ENCODE measurements at regions not wholly inside any gene's neighbourhood (a gene's known extent, or its start where the extent isn't known, plus 50 kb on each side); places are given as distances from the start of the nearest gene placed in this dataset.

DNA sequence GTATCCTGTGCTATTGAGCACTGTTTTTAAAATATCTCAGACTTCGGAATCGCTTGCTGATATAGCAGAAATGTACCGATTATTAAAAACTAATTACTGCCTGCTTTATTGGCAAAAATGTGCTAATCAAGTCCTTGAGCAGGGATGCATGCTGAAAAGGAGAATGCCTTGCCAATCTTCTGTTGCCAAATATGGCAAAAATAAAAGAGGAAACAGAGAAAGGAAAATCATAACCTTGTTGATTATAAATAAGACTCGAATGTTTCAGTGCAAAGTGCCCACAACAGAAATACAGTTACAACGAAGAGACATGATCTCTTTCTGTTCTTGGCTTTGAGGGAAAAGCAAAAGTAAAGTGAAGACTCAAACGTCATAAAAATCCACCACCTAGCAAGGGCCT, 248.5 kb downstream of the TMEM182 start:
- 0 out of 2 replicates have a peak overlapping the region, but pooled peaks have one; percentile 38 for H2AFZ ChIP-seq
- ATAC-seq (no peak), DNase-seq (ENCODE audit: low spot score) (no peak)
- H3K27ac Mint-ChIP-seq, result no peak overlapping the region
- no peaks in the 10 kb centered on the region for H3K4me1 Mint-ChIP-seq
- no peaks in the 10 kb centered on the region for H3K79me2 ChIP-seq (replicated peaks; ENCODE audit: insufficient read depth)
- H3K4me1 ChIP-seq (ENCODE audit: insufficient read depth), result no peaks in the 10 kb centered on the region
- H3K36me3 Mint-ChIP-seq (ENCODE audit: low read depth), result no peaks in the 10 kb centered on the region
- H4K20me1 ChIP-seq (replicated peaks; ENCODE audit: insufficient read depth), result no peaks in the 10 kb centered on the region
- H3K9me2 ChIP-seq (ENCODE audit: insufficient read depth), result peaks cover 4% of the 10 kb centered on the region; the same call in 1 of the 2 replicates
- no peaks in the 10 kb centered on the region for H3K27me3 ChIP-seq (ENCODE audit: insufficient read depth)
- no peak overlapping the region for H3K27ac ChIP-seq (ENCODE audit: low read depth)
- H3K4me2 ChIP-seq, result no peak overlapping the region
- H3F3A ChIP-seq (replicated peaks; ENCODE audit: low read depth), result no peaks in the 10 kb centered on the region
- H3K4me3 Mint-ChIP-seq, result no peak overlapping the region
- TF ChIP-seq EZH2 (IDR thresholded peaks at IDR 0.05; ENCODE audit: low read depth, unreplicated experiment) (no peak), POLR2AphosphoS5 (IDR thresholded peaks at IDR 0.05; ENCODE audit: low read depth) (no peak)
- TF ChIP-seq, protein P1, sequence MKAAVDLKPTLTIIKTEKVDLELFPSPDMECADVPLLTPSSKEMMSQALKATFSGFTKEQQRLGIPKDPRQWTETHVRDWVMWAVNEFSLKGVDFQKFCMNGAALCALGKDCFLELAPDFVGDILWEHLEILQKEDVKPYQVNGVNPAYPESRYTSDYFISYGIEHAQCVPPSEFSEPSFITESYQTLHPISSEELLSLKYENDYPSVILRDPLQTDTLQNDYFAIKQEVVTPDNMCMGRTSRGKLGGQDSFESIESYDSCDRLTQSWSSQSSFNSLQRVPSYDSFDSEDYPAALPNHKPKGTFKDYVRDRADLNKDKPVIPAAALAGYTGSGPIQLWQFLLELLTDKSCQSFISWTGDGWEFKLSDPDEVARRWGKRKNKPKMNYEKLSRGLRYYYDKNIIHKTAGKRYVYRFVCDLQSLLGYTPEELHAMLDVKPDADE (IDR thresholded peaks at IDR 0.05), result no peak
- TF ChIP-seq, protein P2, sequence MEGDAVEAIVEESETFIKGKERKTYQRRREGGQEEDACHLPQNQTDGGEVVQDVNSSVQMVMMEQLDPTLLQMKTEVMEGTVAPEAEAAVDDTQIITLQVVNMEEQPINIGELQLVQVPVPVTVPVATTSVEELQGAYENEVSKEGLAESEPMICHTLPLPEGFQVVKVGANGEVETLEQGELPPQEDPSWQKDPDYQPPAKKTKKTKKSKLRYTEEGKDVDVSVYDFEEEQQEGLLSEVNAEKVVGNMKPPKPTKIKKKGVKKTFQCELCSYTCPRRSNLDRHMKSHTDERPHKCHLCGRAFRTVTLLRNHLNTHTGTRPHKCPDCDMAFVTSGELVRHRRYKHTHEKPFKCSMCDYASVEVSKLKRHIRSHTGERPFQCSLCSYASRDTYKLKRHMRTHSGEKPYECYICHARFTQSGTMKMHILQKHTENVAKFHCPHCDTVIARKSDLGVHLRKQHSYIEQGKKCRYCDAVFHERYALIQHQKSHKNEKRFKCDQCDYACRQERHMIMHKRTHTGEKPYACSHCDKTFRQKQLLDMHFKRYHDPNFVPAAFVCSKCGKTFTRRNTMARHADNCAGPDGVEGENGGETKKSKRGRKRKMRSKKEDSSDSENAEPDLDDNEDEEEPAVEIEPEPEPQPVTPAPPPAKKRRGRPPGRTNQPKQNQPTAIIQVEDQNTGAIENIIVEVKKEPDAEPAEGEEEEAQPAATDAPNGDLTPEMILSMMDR (conservative IDR thresholded peaks at IDR 0.05; ENCODE audit: low read depth in 2 of 2), result no peak
- H3K9me3 Mint-ChIP-seq, result no peaks in the 10 kb centered on the region
- H3K27me3 Mint-ChIP-seq (ENCODE audit: insufficient read depth, low read depth, poor library complexity), result no peaks in the 10 kb centered on the region
- H3K36me3 ChIP-seq (ENCODE audit: insufficient read depth), result no peaks in the 10 kb centered on the region
- no peak overlapping the region for H3K4me3 ChIP-seq

DNA sequence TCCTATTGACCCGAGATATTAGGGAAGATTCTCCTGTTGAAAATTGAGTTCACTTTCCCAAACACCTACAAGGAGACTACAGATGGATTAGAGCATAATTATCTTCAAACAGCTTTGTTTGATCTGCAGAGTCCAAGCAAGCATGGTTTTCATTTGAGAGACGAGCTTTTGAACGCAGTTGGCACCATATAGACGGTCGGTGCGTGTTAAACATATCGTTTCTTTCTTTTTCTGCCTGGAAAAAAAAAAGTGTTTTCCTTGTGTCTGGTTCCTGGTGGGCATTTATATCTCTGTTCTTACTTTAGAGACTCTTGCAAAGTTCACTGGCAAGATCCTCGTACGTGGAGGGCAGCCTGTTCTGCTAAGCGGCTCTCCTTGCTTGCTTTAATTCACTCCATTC, 248.9 kb downstream of the TMEM182 start:
- Mint-ChIP-seq H3K4me1 (no peaks in the 10 kb centered on the region), H3K36me3 (ENCODE audit: low read depth) (no peaks in the 10 kb centered on the region), H3K4me3 (no peak overlapping the region), H3K27me3 (ENCODE audit: insufficient read depth, low read depth, poor library complexity) (no peaks in the 10 kb centered on the region), H3K27ac (no peak overlapping the region), H3K9me3 (no peaks in the 10 kb centered on the region)
- Histone ChIP-seq H3K36me3 (ENCODE audit: insufficient read depth) (no peaks in the 10 kb centered on the region), H3K27me3 (ENCODE audit: insufficient read depth) (no peaks in the 10 kb centered on the region), H4K20me1 (replicated peaks; ENCODE audit: insufficient read depth) (no peaks in the 10 kb centered on the region), H2AFZ (0 out of 2 replicates have a peak overlapping the region, but pooled peaks have one; percentile 38), H3K79me2 (replicated peaks; ENCODE audit: insufficient read depth) (no peaks in the 10 kb centered on the region), H3K27ac (ENCODE audit: low read depth) (no peak overlapping the region), H3K4me2 (no peak overlapping the region), H3F3A (replicated peaks; ENCODE audit: low read depth) (no peaks in the 10 kb centered on the region), H3K9me2 (ENCODE audit: insufficient read depth) (peaks cover 4% of the 10 kb centered on the region; the same call in 1 of the 2 replicates), H3K4me3 (no peak overlapping the region), H3K4me1 (ENCODE audit: insufficient read depth) (no peaks in the 10 kb centered on the region)
- no peak for DNase-seq (ENCODE audit: low spot score)
- ATAC-seq, result no peak
- TF ChIP-seq, protein P2 (conservative IDR thresholded peaks at IDR 0.05; ENCODE audit: low read depth in 2 of 2), result no peak

DNA sequence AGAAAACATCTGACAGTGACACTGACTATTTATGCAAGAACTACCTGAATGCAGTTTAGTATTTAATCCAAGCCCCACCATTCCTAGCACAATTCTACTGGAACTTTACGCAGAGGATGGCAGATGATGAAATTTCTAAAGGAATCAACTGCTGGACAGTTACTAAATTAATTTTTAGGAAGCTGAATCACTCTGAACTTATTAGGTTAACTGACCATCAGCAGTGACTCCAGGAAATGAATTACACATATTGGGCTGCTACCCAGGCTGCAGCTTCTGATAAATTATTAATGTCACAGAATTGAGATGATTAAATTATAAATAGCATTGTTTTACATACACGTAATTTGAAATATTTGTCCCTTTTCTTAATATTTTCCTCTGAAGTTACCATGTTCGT, 250.8 kb downstream of the TMEM182 start:
- no peaks in the 10 kb centered on the region for H3K9me3 Mint-ChIP-seq
- no peak for DNase-seq (ENCODE audit: low spot score)
- peaks cover 5% of the 10 kb centered on the region for H3K27me3 Mint-ChIP-seq (ENCODE audit: insufficient read depth, low read depth, poor library complexity)
- no peak overlapping the region for H3K27ac Mint-ChIP-seq
- Histone ChIP-seq H3K36me3 (ENCODE audit: insufficient read depth) (no peaks in the 10 kb centered on the region), H3K27ac (ENCODE audit: low read depth) (no peak overlapping the region), H2AFZ (no peak overlapping the region), H4K20me1 (replicated peaks; ENCODE audit: insufficient read depth) (no peaks in the 10 kb centered on the region), H3K9me2 (ENCODE audit: insufficient read depth) (no peaks in the 10 kb centered on the region), H3K79me2 (replicated peaks; ENCODE audit: insufficient read depth) (no peaks in the 10 kb centered on the region), H3K4me3 (no peak overlapping the region), H3K27me3 (ENCODE audit: insufficient read depth) (no peaks in the 10 kb centered on the region), H3K4me1 (ENCODE audit: insufficient read depth) (no peaks in the 10 kb centered on the region), H3K4me2 (no peak overlapping the region), H3F3A (replicated peaks; ENCODE audit: low read depth) (no peaks in the 10 kb centered on the region)
- H3K36me3 Mint-ChIP-seq (ENCODE audit: low read depth), result no peaks in the 10 kb centered on the region
- H3K4me3 Mint-ChIP-seq, result no peak overlapping the region
- no peak for ATAC-seq
- no peaks in the 10 kb centered on the region; the same call in 1 of the 3 replicates for H3K4me1 Mint-ChIP-seq
- TF ChIP-seq, protein P1 (IDR thresholded peaks at IDR 0.05), result no peak

Data from GM23338 (cell line).